SW 1271 (cell line): ENCODE measurements at regions not wholly inside any gene's neighbourhood (a gene's known extent, or its start where the extent isn't known, plus 50 kb on each side); places are given as distances from the start of the nearest gene placed in this dataset.

Experiments used
- DNase-seq, 2 experiments: peaks; one replicate each; lab custom pipeline; 2025; lab: John Stamatoyannopoulos, UW

DNA sequence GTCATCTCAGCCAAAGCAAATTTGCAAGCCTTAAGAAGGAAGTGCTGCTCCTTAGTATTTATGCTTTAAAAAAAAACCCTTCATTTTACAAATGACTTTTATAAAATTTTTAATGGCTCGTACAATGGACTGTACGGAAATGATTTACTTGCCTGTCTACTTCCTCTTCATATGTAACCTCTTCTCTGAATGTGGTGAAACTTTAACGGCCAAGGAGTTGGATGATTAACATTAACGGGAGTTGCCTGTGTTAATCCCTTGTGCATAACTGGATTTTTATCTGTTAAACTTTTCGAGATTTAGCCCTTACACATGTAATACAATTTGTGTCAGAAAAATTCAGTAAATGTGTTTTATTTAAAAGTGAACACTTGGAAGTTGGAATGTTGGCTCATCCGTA, 429.4 kb downstream of the TBC1D4 start:
- no peak for DNase-seq

- DNase-seq = no peak
Measured at GRCh38 chr13:75050419-75051046, 431.4 kb downstream of the TBC1D4 start.

DNA sequence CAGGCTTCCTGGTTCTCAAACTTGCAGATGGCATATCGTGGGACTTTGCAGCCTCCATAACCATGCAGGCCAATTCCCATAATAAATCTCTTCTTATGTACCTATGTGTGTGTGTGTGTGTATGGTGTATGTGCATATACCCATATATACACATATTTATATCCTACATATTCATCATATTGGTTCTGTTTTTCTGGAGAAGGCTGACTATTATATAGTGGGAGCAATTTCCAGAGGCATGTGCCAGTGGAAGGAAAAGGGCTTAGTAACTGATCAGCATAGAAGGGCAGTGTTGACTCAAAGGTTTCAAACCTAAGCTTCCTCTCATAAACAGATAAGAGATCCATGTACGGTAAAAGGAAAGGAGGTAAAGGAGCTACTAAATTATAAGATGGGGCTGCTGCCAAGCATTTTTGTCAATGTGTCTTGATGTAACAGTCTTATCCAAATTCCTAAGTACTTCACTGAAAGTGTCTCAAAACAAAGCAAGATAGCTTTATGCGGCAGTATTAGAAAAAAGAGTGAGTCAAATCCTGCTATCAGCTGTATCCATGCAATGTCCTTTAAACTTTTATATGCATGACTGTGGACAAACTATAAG, 432.1 kb downstream of the TBC1D4 start:
- no peak for DNase-seq

DNA sequence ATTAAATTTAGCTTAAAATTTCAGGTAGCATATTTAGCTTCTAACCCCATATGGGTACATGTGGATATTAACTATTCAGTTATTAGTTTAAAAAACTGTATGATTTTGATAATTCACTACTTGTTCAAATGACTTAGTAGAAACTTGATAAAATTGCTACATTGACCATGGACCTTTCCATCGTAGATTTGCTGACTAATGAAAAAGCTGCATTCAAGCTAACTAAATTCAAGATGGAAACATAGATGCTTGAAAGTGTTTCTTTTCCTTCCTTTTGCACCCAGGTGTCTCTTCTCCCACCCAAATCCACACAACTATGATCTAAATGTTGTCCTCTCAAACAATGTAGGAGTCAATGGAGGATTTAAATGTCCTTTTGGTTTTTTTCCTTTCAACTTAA, 439.2 kb downstream of the TBC1D4 start:
- no peak for DNase-seq

DNA sequence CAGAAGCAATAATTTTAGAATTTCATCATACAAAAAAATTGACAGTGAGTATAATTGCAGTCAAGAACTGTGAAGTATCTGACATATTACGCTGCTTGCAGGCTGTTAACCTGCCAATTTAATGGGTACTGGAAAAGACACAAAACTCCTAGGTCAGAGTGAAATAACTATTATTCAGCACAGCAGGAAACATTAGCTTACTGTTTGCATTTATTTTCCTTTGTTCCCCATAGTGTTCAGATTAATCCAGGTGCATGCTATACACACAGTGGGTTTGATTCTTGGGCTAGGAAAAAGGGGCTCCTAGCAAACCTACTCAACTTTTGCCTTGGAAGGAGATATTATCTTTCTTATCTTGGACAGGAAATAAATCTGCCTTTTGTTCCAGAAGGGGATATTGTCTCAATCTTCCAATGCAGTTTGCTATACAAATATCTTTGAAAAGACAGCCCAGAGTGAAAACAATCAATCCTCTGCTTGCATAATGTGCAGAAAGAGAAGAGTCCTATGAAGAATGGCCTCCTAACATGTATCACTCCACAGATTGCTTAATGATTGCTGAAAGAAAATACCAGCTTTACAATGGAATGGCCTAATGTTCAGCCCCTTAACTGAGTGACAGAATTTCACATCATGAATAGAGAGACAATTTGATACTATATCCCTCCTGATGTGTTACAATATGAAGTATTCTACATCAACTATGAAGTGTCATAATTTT, 443.4 kb downstream of the TBC1D4 start:
- DNase-seq = no peak

- DNase-seq = no peak
Measured at GRCh38 chr13:75025956-75026355, 456.0 kb downstream of the TBC1D4 start.

DNA sequence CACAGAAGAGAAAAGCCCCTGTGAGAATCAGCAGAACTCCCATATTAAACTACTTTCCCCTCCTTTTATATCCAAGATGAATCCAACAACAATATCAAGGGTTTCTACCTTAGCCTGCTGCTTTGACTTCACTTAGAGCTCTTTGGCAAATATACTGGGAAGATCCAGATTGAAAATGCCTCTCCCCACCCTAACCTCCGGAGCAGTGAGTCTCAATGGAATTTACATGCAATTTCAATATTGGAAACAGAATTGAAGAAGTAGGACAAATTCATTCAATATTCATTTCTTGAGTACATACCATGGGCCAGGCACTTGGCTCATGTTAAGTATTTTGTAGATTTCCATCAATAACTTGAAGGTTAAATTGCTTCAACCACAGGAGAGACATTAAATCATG, 457.4 kb downstream of the TBC1D4 start:
- no peak for DNase-seq

DNA sequence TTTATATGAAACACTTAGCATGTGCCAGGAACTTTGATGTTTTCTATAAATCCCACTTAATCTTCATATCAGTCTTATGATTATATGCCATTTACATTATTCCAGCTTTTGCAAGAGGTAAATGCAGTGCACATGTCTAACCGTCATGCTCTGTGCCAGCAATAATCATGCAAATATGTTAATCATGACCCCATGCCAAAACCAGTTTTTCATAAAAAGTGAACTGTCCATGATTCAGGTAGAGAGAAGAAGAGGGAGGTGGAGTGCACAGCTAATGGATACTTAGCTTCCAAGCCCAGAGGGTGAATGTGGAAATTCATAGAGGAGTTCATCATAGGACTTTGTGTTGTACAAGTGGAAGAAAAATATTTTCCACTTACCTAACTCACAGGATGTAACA, 458.4 kb downstream of the TBC1D4 start:
- no peak for DNase-seq

DNA sequence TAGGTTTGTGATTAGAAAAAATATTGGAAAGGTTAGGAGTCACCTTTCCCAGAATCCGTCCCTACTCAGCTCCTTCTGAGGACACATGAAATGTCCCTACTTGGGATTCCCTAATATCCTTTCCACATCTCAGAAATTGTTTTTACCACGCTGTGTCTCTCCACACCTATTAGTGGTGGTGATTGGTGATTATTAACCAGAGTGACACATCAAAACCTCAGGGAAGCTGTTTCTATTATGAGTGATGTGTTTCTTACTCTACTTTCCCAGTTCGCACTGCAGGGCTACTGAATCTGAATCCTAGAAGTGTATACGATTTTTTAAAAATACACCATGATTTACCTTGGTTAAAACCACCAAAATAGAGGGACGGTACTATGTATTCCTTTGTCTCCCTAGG, 460.8 kb downstream of the TBC1D4 start:
- no peak for DNase-seq

- no peak for DNase-seq
Measured at GRCh38 chr13:75016225-75016624, 465.7 kb downstream of the TBC1D4 start.

GRCh38 chr13:75013818-75014217, 468.2 kb downstream of the TBC1D4 start:
- no peak for DNase-seq

DNA sequence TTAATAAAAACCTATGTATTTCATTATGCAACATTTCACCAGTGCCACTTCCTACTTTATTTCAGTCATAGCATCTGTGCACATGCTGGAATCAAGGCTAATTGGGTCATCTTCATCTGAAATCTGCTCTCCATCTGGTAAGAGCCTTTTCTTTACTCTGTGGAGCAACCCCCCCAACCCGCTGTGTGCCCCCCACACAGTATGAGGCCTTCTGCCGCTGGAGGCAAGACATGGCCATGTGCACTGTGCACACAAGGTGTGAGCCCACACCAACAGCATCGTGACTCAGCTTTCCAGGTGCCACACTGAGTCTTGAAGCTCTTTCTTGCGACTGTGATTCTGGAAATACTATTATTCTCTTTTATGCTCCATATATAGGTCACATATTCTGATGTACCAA, 471.0 kb downstream of the TBC1D4 start:
- DNase-seq = no peak

DNA sequence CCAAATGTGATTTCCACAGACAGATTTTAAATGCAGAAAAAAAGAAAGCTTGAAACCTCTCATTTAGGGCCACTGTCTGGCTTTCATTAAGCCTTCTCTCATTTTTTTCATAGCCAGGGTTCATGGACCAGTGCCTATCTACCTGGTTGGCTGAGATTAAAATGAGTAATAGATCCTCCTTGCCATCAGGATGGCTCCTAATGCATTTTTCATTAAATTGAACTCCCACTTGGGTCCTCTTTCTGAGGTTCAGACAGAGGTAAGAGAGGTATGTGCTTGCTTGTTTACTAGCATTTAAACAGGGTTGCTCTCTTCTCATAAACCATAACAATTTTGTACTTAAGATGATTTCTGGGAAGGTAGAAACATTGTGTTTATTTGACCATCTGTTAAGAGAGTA, 473.0 kb downstream of the TBC1D4 start:
- DNase-seq = no peak

- DNase-seq = no peak
Measured at GRCh38 chr13:74990992-74991391, 491.0 kb downstream of the TBC1D4 start.

- no peak for DNase-seq
Measured at GRCh38 chr13:74987124-74987690, 494.8 kb downstream of the TBC1D4 start.

- no peak for DNase-seq
Measured at GRCh38 chr13:74986609-74987008, 495.4 kb downstream of the TBC1D4 start.

DNA sequence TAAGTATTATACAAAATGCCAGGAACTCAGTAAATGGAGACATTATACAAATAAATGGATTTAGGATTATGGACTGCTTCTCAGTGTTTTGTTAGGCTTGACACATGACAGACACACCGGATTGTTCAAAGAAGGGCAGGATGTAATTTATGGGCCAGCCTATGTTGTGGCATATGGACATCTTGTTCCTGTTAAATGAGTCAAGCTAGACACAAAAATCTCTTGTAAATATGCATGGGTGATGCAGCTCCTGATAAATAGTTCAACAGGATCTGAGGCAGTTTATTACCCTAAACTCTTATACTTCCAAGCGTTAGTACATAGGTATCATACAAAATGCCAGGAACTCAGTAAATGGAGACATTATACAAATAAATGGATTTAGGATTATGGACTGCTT, 502.3 kb downstream of the TBC1D4 start:
- DNase-seq = no peak

GRCh38 chr13:74978591-74978990, 503.4 kb downstream of the TBC1D4 start:
- DNase-seq = no peak

DNA sequence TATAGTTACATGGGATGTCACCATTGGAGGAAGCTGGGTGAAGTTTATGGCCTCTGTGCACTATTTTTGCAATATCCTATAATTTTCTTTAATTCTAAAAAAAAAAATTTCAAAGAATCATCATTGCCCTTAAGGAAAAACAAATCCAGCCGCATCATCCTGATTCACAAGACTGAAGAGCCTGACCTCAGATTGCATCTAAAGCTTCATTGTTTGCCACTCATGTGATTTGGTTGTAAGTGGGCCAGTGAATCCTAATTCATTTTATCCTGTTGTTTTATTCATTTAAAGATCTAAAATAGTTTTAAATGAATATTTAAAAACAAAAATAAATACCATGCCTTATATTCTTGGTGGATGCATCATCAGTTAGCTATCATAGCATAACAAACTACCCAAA, 504.5 kb downstream of the TBC1D4 start:
- DNase-seq = no peak

DNA sequence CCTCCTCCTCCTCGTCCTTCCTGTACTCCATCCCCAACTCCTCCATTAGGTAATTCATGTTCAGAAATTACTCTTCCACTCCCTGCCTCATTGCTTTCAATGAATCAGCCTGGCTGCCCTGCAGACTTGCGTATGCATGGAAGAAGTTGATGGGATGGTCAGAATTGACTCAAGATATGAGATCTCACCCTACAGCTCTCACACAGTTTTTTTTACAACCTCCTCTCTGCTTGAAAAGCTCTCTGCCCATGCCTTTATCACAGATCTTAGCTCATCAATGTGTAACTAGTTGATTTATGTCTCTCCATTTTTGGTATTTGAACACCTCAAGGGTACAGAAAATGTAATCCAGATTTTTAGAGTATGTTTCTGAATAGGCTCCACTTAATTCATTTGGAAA, 506.9 kb downstream of the TBC1D4 start:
- no peak for DNase-seq

DNA sequence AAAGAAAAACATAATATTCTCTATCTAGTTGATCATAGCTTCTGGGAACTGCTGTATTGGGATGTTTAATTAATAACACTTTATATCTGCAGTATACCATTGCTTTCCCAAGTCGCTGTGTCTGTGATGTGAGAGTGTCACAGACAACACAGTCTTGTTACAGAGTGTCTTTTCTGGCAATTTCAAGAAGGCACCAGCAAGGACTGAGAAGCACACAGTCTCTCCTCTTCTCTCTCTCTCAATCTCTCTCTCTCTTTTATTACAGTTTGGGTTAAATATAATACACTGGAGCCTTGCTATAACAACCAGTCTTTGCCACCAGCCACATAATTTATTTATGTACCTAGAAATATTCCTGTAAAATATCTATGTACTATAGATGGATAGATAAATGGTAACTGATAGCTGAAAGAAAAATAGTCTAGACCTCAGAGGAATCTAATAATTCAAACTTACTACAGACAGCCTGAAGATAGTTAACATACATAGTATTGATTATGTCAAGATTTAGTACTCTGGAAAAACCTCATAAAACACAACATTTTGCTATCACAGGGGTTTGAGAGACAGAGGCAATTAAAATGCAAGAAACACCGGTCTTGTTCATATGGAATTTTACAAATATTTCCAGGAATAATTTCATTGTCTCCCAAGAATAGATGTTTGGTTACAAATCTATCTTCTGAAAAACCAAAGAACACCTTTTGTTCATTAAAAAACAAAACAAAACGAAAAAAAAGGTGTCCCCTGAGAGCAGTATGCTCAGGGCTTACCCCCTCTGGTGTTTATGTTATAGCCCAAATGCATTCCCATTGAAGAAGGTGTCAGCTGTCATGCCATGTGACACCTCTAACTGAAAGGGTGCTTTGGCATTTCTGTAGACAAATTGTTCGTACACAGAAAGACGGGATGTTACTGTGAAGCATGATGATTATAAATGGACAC, 507.8 kb downstream of the TBC1D4 start:
- no peak for DNase-seq

- no peak for DNase-seq
Measured at GRCh38 chr13:74969419-74969818, 512.5 kb downstream of the TBC1D4 start.
